MG63 (cell line): ENCODE measurements at regions not wholly inside any gene's neighbourhood (a gene's known extent, or its start where the extent isn't known, plus 50 kb on each side); places are given as distances from the start of the nearest gene placed in this dataset.

ENCODE experiments used
- DNase-seq: peaks from one replicate; pipeline ENCODE4 v3.0.0-alpha.2; 2020
- H3K27me3 ChIP-seq: fragments of 250-450 bp; sonication (Bioruptor Pico); 2 replicates; pipeline ENCODE4 v1.5.1; 2020; ENCODE audit warnings: mild to moderate bottlenecking, moderate library complexity
- H3K36me3 ChIP-seq: fragments of 250-450 bp; sonication (Bioruptor Pico); 2 replicates; pipeline ENCODE4 v1.5.1; 2020; ENCODE audit warnings: mild to moderate bottlenecking, moderate library complexity
- H3K4me3 ChIP-seq: fragments of 250-450 bp; sonication (Bioruptor Pico); 2 replicates; pipeline ENCODE4 v1.5.1; 2020; ENCODE audit warnings: mild to moderate bottlenecking, moderate library complexity
- H3K9me3 ChIP-seq: fragments of 250-450 bp; sonication (Bioruptor Pico); 2 replicates; pipeline ENCODE4 v1.5.1; 2020; ENCODE audit warnings: mild to moderate bottlenecking, moderate library complexity

DNA sequence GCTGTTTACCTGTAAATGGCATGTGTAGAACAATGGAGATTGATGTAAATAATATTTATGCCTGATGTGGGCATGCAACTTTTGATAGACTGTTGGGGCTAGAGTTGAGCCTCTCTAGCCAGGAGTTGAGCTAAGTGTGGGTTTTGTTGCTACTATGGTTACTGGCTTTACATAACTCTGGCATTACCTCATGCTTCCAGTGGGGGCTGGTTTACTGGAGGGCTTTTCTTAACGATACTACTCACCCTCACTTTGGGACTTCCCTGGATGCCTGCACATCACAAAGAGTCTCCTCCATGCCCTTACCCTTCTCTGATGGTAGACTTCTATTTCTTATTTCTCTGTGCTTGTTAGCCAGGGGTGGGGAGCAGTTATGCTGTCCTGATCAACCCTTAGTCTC is 524.6 kb upstream of the CDH4 start:
- Histone ChIP-seq H3K36me3 (no peaks in the 10 kb centered on the region), H3K27me3 (no peaks in the 10 kb centered on the region), H3K9me3 (no peaks in the 10 kb centered on the region; the same call in 1 of the 2 replicates), H3K4me3 (no peak overlapping the region)
- DNase-seq, result no peak

DNA sequence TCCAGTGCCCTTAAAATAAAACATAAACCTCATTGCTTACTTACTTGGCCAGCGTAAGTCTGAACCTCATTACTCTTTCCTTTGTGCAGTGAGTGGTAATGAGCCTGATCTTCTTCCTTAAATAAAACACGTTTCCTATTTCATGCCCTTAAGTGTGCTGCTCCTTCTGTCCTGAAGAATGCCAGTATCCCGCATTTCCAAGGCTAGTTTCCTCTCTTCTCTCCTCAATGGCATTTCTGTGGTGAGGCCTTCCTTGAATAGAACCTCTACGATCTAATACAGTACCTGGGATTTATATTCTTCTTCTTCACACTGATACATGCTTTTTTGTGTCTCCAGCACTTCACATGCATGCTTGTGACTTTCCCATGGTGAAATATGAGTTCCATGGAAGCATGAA is 523.4 kb upstream of the CDH4 start:
- no peak for DNase-seq
- H3K9me3 ChIP-seq, result no peaks in the 10 kb centered on the region; the same call in 1 of the 2 replicates
- no peaks in the 10 kb centered on the region for H3K36me3 ChIP-seq
- H3K27me3 ChIP-seq, result no peaks in the 10 kb centered on the region
- no peak overlapping the region for H3K4me3 ChIP-seq

DNA sequence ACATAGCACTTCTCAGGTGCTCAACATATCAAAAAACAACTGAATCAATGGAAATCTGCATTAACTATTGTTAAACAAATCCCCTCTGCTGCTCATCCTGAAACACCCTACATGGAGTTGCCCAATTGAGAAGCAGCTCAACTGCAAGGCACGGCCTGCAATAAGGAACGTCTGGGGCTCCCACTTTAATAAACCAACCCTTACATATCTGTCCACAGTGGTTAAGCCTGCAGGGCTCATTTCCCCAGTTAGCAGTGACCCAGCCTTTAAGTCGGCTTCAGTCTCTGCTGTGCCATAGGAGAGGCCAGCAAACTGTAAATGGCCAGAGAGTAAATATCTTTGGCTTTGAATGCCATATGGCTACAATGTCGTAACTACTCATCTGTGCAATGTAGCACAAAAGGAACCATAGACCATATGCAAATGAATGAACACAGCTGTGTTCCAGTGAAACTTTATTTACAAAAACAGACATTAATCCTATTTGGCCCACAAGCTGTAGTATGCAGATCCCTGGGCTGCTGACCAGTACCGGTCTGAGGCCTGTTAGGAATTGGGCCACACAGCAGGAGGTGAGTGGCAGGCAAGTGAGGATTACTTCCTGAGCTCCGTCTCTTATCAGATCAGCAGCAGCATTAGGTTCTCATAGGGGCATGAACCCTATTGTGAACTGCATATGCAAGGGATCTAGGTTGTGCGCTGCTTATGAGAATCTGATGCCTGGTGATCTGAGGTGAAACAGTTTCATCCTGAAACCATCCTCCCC is 522.7 kb upstream of the CDH4 start:
- H3K4me3 ChIP-seq, result no peak overlapping the region
- DNase-seq, result no peak
- H3K9me3 ChIP-seq, result no peaks in the 10 kb centered on the region; the same call in 1 of the 2 replicates
- H3K27me3 ChIP-seq, result no peaks in the 10 kb centered on the region
- no peaks in the 10 kb centered on the region for H3K36me3 ChIP-seq

DNA sequence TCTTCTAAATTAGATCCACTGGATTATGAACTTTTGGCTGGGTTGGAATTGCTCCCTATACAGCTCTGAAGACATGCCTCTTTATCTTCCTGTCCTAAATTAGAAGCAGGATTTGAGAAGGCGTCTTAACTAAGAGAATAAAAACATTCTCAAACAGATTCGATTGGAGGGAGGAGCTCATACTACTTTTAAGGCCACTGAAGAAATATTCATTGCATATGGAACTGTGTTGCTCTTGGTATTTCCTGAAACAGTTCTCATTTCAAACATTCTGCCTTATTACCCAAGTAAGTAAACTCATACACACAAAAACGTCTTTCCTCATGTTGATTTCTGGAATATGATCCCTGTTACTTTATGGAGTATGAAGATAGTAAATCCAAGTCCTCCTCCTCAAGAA is 519.7 kb upstream of the CDH4 start:
- DNase-seq, result no peak
- no peaks in the 10 kb centered on the region for H3K36me3 ChIP-seq
- no peak overlapping the region for H3K4me3 ChIP-seq
- H3K9me3 ChIP-seq, result no peaks in the 10 kb centered on the region; the same call in 1 of the 2 replicates
- no peaks in the 10 kb centered on the region for H3K27me3 ChIP-seq

DNA sequence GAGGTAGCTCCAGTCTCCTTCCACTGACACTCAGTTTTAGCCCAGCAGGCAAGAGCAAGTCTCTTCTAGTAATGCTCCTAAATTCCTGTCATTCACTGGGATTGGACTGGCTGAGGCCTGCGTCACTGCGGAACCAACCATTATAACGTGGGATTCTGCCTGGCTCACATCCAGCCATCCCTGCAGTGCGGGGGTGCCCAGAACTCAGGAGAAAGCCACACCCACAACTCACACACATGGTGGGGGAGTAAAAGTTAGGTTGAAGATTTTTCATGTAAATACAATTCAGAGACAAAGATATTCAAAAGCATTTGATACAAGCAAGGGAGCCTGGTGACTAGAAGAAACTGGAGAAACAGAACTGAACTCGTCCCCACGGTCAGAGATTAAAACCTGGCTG is 504.0 kb upstream of the CDH4 start:
- Histone ChIP-seq H3K27me3 (no peaks in the 10 kb centered on the region), H3K9me3 (no peaks in the 10 kb centered on the region), H3K4me3 (no peak overlapping the region), H3K36me3 (no peaks in the 10 kb centered on the region)
- DNase-seq, result no peak

DNA sequence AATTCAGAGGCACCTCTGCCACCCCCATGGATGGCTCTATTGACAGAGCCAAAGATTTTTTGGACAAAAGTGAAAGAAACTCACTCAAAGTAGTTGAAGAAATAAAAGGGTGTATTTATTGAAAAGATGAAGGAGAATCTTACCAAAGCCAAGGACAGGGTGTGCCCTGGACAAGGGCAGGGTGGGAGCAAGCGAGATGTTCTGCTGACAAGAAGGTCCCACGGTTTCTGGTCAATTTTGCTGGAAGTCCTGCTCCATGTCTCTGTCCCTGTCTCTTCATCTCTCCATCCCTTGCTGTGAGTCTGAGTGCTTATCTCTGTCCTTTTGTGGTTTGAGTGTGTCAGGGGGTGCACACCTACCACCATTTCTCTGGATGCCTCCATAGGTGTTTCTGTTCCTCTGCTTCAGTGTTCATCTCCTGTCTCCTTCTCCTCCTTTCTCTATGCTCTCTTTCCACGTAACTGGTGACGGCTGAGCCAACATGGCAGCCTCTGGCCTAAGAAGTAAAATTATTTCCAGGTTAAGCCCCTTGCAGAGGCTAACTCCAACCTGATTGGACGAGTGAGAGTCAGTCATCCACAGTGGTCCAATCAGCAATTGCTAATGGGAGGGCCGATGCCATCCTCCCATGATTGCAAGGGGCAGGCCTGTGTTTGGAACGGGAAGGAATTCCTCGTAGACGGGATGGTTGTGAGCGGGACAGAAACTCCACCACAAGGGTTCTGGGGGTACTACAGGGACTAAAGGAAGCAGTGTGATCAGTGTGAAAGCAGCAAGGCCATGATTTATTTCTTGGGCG is 502.1 kb upstream of the CDH4 start:
- DNase-seq, result peak; percentile 4
- H3K36me3 ChIP-seq, result no peaks in the 10 kb centered on the region
- no peaks in the 10 kb centered on the region for H3K9me3 ChIP-seq
- H3K27me3 ChIP-seq, result no peaks in the 10 kb centered on the region
- no peak overlapping the region for H3K4me3 ChIP-seq

DNA sequence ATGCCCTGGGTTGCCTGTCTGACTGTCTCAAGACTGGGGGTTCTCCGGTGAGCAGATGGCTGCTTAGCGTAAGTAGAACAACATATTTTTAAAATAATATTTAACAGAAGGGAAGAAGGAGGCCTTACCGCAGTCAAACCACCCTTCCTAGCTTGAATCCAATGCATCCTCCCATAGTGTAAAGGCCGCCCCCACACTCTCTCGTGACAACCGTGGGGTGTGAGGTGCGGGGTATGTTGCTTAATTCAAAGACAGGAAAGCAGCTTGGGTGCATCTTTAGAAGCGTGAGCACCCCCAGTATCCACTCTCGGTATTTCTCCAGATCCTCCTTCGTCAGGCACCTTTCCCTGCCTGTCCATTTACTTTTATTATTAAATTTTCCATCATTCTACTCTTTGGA is 501.2 kb upstream of the CDH4 start:
- no peaks in the 10 kb centered on the region for H3K9me3 ChIP-seq

DNA sequence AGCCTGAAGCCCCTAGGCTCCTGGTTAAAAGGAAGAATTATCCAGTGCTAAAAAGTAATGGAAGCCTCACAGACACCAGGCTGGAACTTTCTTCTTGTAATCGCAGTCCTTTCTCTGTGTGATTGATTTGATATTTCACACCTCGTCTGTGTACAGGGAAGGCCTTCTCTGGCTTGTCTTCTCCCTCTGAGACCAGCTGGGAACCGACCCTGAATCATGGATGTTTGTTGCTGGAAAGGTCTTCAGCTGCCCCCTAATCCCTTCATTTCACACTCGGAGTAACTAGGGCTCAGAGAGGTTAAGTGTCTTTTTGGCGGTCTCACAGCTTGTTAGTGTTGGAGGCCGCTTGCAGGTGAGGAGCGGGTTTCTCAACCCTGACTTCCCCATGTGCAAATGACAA is 500.2 kb upstream of the CDH4 start:
- no peak for DNase-seq
- H3K27me3 ChIP-seq, result no peaks in the 10 kb centered on the region
- H3K9me3 ChIP-seq, result no peaks in the 10 kb centered on the region
- no peaks in the 10 kb centered on the region for H3K36me3 ChIP-seq
- no peak overlapping the region for H3K4me3 ChIP-seq

More for the DNA sequence above, 501.2 kb upstream of the CDH4 start:
- no peak for DNase-seq
- no peaks in the 10 kb centered on the region for H3K27me3 ChIP-seq
- H3K4me3 ChIP-seq, result no peak overlapping the region
- H3K36me3 ChIP-seq, result no peaks in the 10 kb centered on the region

DNA sequence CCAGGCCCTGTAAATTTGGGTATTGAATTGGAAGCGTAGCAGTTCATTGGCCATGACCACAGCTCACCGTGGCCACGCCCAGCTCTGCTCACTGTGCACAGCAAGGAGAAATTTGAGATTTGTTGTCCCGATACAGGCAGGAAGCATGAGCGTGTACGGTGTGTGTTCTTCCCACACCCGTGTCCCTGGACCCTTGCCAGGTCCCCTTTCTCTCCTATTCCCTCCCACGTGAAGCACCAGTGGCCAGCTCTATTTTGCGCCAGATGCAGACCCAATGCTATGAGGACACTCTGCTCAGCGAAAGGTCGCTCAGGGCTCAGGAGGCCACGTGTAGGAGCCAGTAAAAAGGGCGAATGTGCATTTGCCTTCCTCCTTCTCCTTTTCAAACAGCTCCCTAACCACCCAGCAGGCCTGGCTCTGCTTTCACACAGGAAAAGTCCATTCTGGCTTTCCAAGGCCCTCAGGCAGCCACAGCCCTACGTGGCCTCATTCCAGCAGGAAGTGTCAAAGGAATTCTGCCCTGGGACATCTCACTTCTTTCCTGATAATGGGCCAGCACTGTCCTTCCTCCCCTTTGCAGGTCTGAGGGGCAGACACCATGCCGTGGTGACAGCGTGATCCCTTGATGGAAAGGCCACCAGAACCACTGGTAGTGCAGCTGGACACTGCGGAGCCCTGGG is 499.2 kb upstream of the CDH4 start:
- no peak overlapping the region for H3K4me3 ChIP-seq
- DNase-seq, result no peak
- H3K36me3 ChIP-seq, result no peaks in the 10 kb centered on the region
- no peaks in the 10 kb centered on the region for H3K9me3 ChIP-seq
- no peaks in the 10 kb centered on the region for H3K27me3 ChIP-seq

DNA sequence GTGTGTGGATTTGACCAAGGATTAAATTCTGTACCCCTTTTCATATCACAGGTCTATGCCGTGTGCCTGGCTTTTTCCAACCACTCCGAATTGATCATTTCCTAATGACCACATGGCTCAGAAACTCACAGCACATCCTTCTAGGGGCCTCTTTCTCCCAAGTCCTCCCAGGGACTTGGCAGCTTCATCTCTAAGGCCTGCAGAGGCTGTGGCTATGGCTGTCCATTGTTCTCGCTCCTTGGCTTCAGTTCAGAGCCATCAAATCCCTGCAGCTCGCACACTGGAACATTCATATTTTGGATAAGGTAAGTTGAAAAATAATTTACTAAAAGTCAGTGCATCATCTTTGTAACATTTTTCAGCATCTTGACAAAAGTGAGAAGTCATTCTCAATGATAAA is 497.2 kb upstream of the CDH4 start:
- Histone ChIP-seq H3K4me3 (no peak overlapping the region), H3K36me3 (no peaks in the 10 kb centered on the region), H3K27me3 (no peaks in the 10 kb centered on the region), H3K9me3 (no peaks in the 10 kb centered on the region)
- no peak for DNase-seq

DNA sequence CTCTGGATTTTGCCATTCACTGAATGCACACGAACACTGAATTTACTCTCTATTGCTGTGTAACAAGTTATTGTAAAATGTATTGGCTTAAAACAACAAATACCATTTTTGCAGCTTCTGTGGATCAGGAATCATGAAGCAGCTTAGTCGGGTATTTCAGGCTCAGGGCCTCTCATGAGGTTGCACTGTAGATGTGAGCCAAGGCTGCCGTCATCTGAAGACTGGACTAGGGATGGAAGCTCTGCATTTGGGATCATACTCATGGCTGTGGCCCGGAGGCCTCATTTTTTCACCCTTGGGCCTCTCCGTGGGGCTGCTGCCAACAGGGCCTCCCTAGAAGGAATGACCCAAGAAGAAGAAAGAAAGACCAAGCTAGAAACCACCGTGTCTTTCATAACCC is 492.4 kb upstream of the CDH4 start:
- Histone ChIP-seq H3K9me3 (no peaks in the 10 kb centered on the region), H3K36me3 (no peaks in the 10 kb centered on the region), H3K27me3 (no peaks in the 10 kb centered on the region), H3K4me3 (no peak overlapping the region)
- DNase-seq, result no peak

DNA sequence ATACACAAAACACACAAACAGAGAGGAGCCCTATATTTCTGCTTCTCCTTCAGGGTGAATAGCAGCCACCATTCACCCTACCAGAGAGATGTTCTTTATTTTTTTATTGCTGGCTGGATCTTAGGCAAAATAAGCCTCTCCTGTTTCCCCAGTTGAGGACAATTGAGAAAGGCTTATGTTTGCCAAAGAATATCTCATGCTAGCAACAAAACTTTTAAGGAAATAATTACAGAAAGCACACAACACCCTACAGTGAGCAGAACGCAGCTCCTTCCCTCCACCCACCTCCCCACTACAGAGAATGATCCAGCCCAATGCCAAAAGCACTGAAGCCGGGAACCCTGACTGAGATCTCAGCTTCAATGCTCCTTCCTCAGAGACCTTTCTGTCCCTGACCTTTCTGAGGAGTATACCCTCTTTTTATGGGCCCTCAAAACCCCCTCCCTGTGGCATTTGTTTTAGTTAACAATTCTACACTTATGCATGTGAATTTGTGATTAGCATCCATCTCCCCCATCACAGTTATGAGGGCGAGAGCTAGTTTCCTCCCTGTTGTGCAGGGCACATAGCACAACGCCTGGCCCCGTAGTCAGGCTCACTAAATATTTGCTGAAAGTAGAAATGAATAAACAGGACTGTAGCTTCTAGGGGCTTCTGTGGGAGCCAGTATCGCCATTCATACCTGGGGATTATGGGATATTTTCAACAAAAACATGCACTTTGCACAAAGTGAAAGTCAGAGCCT is 491.6 kb upstream of the CDH4 start:
- DNase-seq, result no peak
- Histone ChIP-seq H3K27me3 (no peaks in the 10 kb centered on the region), H3K9me3 (no peaks in the 10 kb centered on the region), H3K36me3 (no peaks in the 10 kb centered on the region), H3K4me3 (no peak overlapping the region)

DNA sequence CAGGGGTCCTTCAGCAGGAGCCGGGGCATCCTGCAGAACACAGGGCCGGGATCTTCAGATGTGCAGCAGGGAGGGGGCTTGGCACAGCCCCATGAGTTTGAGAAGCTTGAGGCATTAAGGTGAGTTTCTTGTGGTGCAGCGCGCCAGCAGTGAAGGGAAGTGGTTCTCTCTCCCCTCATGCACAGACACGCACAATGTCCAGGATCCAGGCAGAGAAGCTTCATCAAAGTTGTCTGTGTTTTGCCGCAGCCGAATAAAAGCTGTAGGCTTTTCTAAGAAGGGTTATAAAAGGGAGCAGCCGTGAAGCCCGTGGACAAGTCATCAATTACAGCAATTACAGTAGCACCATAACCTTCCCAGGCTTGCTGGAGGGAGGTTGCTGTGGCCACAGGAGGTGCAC is 491.0 kb upstream of the CDH4 start:
- Histone ChIP-seq H3K4me3 (no peak overlapping the region), H3K36me3 (no peaks in the 10 kb centered on the region), H3K9me3 (no peaks in the 10 kb centered on the region), H3K27me3 (no peaks in the 10 kb centered on the region)
- no peak for DNase-seq

DNA sequence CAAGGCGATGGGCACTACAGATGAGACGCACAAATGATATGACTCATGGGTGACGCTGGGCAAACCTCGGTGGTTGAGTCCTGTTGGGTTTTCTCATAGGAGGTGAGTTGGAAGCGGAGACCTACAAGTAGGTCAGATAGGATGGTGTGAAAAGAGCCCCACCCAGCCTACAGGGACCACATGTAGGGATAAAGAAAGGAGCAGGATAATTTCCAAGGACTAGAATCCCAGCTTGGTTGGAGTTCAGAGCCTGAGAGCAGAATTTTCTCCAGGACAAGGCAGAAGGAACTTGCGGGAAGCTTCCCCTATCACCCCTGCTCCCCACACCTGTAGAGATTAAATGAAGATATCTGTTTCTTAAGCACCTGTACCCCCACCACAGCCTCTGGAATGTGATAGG is 489.7 kb upstream of the CDH4 start:
- Histone ChIP-seq H3K27me3 (no peaks in the 10 kb centered on the region), H3K4me3 (no peak overlapping the region), H3K9me3 (no peaks in the 10 kb centered on the region), H3K36me3 (no peaks in the 10 kb centered on the region)
- DNase-seq, result no peak

DNA sequence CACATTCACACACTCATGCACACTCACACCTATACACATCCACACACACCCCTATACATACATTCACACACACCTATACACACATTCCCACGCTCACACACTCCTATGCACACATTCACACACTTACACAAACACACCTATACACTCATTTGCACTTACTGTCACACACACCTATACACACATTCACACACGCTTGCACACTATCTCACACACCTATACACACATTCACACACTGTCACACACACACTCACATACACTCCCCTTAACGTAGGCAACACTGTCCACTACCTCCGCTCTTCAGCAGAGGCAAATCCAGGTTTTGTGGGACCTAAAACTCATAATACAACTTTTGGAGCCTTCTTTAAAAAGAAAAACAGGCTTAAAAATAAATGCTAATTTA is 487.7 kb upstream of the CDH4 start:
- Histone ChIP-seq H3K4me3 (no peak overlapping the region), H3K9me3 (no peaks in the 10 kb centered on the region), H3K36me3 (no peaks in the 10 kb centered on the region), H3K27me3 (no peaks in the 10 kb centered on the region)
- no peak for DNase-seq

DNA sequence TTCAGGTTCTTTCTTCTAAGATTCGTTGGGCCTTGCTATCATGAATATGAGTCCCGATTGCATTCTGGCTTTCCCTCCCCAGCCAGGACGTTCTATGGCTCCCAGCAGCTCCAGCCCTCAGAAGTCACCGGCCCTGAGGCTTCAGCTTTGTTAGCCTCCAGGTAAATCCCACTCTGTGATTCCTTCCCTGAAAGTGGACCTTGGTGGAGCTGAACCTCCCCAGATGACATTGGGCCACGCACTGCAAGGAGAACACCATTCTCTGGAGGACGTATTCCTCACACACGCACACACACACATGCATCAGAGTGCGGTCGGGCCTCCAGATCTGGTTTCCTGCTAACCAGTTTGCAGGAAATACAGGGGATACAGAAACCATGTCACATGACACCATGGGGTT is 487.3 kb upstream of the CDH4 start:
- DNase-seq, result no peak
- no peaks in the 10 kb centered on the region for H3K36me3 ChIP-seq
- no peaks in the 10 kb centered on the region for H3K27me3 ChIP-seq
- no peaks in the 10 kb centered on the region for H3K9me3 ChIP-seq
- H3K4me3 ChIP-seq, result no peak overlapping the region

DNA sequence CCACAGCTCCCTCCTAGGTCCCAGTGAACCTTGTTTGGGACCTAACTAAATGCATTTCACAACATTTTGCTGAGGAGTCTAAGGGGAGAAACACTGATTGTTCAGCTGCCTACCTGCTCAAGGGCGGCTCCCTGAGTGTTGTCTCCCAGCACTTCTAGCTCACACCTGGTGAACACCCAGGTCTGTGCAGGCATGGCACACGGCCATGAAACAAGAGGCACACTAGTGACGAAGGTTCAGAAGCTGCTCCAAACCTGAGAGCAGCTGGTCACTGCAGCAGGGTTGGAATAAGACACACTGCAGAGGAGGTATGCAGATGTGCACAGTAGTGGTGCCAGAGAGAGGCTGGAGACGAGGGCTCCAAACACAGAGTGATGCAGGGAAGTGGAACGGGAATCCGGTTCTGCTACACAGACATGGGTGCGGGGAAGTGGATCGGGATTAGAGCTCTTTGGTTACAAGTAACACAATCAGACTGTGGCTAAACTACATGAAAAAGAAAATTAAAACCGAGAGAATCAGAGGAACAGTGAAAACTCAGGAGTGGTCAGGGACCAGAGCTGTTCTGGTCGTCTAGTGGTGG is 486.1 kb upstream of the CDH4 start:
- no peaks in the 10 kb centered on the region for H3K27me3 ChIP-seq
- no peaks in the 10 kb centered on the region for H3K9me3 ChIP-seq
- no peak for DNase-seq
- no peak overlapping the region for H3K4me3 ChIP-seq
- no peaks in the 10 kb centered on the region for H3K36me3 ChIP-seq
